ENCODE measurements at regions not wholly inside any gene's neighbourhood (a gene's known extent, or its start where the extent isn't known, plus 50 kb on each side); places are given as distances from the start of the nearest gene placed in this dataset.
A peak's percentile ranks its signal among the peaks of the same experiment; 100 is the strongest.

DNA sequence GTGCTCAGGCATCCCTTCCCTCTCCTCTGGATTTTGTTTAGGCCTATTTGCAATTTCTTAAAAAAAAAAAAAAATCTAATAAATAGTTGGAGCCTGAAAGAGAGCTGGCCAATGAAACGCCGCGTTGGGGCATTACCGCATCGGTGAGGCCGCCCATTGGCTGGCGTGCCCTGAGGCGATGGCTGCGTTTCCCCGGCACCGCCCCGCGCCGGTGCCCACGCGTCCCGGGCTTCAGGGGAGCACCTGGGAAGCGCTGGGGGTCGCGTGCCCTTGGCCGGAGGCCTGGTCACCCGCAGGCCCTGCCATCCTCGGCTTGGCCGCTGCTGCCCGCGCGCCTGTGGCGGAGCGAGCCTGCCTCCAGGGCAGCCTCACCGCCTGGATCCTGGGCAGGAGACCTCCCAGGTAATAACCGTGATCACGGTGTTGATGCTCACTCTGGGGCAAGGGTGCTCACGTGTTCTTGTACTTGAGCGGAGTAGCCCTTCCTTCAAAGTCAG lies 155.4 kb downstream of the NRN1 start:
- Mint-ChIP-seq H3K27ac (0 out of 7 replicates have a peak overlapping the region, but pooled peaks of 1 of the 3 experiments have one; percentile 34), H3K27me3 (ENCODE audit: low read depth) (peaks cover 95% of the 10 kb centered on the region), H3K36me3 (ENCODE audit: insufficient read depth in 1 of 3, low read depth in 3 of 3) (peaks cover 0 to 4% (median 0%) of the 10 kb centered on the region in 3 experiments; a peak in 2 of 7 replicates), H3K4me3 (peak overlapping the region; percentile 60 to 73), H3K4me1 (peaks cover 30% of the 10 kb centered on the region in 2 experiments), H3K9me3 (peaks cover 2 to 14% of the 10 kb centered on the region in 2 experiments; a peak in 3 of 5 replicates)
- Histone ChIP-seq H3K79me2 (ENCODE audit: insufficient read depth, low read length) (no peaks in the 10 kb centered on the region), H3K27me3 (ENCODE audit: insufficient read depth, low read length) (peaks cover 61% of the 10 kb centered on the region), H4K8ac (replicated peaks; ENCODE audit: insufficient read length, low read depth, low read length) (no peak overlapping the region), H2BK120ac (ENCODE audit: low read depth, low read length, poor library complexity, severe bottlenecking) (no peak overlapping the region), H3K79me1 (ENCODE audit: insufficient read depth, low read depth, low read length, poor library complexity, severe bottlenecking) (no peaks in the 10 kb centered on the region), H2AFZ (ENCODE audit: low read length) (peak overlapping the region; percentile 85), H3K4me1 (ENCODE audit: insufficient read depth, low read length) (no peaks in the 10 kb centered on the region), H4K5ac (ENCODE audit: insufficient read length, low read depth, low read length) (peak overlapping the region; percentile 33), H3K23ac (ENCODE audit: insufficient read length, low read depth, low read length) (no peak overlapping the region), H3K23me2 (ENCODE audit: insufficient read length, low read depth, low read length, poor library complexity, severe bottlenecking) (peaks cover 5% of the 10 kb centered on the region), H4K91ac (ENCODE audit: insufficient read length, low read depth, low read length) (peak overlapping the region; percentile 96), H4K20me1 (ENCODE audit: control insufficient read depth, insufficient read depth, insufficient read length) (no peaks in the 10 kb centered on the region), H3K56ac (ENCODE audit: insufficient read length, low read depth, low read length) (no peak overlapping the region), H3K4ac (ENCODE audit: low read depth, low read length) (no peak overlapping the region; the same call in 1 of the 2 replicates), H3T11ph (ENCODE audit: low read length) (no peak overlapping the region), H3K9me3 (ENCODE audit: control insufficient read depth, low read depth, low read length) (no peaks in the 10 kb centered on the region), H2AK5ac (ENCODE audit: insufficient read length, low read length) (no peak overlapping the region), H2BK12ac (ENCODE audit: insufficient read length, low read depth, low read length) (peak overlapping the region; percentile 21), H3K27ac (ENCODE audit: insufficient read length, low read depth, low read length) (no peak overlapping the region), H2BK5ac (ENCODE audit: insufficient read length, low read length) (no peak overlapping the region), H2BK15ac (ENCODE audit: low read depth, low read length) (no peak overlapping the region), H3K9ac (ENCODE audit: extremely low read depth, insufficient read length, low read length) (peak overlapping the region; percentile 34), H3K18ac (ENCODE audit: insufficient read length, low read depth, low read length) (peak overlapping the region; percentile 89), H3K14ac (ENCODE audit: insufficient read depth, low read length) (peak overlapping the region; percentile 96), H2BK20ac (ENCODE audit: low read depth, low read length, poor library complexity, severe bottlenecking) (no peak overlapping the region), H3K4me2 (ENCODE audit: insufficient read depth, insufficient read length, low read length) (peak overlapping the region; percentile 70)
- no CpG with 5 or more reads among the region's 34 CpGs for WGBS (ENCODE audit: extremely low coverage, insufficient read length, low lambda C conversion rate)
- TF ChIP-seq, protein P1, sequence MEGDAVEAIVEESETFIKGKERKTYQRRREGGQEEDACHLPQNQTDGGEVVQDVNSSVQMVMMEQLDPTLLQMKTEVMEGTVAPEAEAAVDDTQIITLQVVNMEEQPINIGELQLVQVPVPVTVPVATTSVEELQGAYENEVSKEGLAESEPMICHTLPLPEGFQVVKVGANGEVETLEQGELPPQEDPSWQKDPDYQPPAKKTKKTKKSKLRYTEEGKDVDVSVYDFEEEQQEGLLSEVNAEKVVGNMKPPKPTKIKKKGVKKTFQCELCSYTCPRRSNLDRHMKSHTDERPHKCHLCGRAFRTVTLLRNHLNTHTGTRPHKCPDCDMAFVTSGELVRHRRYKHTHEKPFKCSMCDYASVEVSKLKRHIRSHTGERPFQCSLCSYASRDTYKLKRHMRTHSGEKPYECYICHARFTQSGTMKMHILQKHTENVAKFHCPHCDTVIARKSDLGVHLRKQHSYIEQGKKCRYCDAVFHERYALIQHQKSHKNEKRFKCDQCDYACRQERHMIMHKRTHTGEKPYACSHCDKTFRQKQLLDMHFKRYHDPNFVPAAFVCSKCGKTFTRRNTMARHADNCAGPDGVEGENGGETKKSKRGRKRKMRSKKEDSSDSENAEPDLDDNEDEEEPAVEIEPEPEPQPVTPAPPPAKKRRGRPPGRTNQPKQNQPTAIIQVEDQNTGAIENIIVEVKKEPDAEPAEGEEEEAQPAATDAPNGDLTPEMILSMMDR (conservative IDR thresholded peaks at IDR 0.05), result no peak
- peak; percentile 91 for DNase-seq
